IMR-90 (cell line): ENCODE measurements at regions not wholly inside any gene's neighbourhood (a gene's known extent, or its start where the extent isn't known, plus 50 kb on each side); places are given as distances from the start of the nearest gene placed in this dataset.

Experiments
- ATAC-seq: fragments of 200-7000 bp; cut with Tn5 transposase; 2 replicates; pipeline ENCODE4 v1.9.1; 2020; ENCODE audit warnings: low read depth, mild to moderate bottlenecking, moderate library complexity
- BruUV-seq: library from RNA; stranded (reverse); fragments of 400-500 nt; replicated peaks from 2 replicates; lab custom pipeline; 2021; lab: Mats Ljungman, UMichigan
- CTCF ChIA-PET: fragments of 300-600 bp; formaldehyde crosslinking; extraction: SDS; loops from one replicate; lab custom pipeline; 2021; ENCODE audit warnings: antibody characterized with exemption; lab: Yijun Ruan, JAX
- POLR2A ChIA-PET: fragments of 300-600 bp; sonication (Branson Sonifier 250); formaldehyde crosslinking; loops from one replicate; lab custom pipeline; 2022; ENCODE audit warnings: antibody characterized with exemption; ENCODE audit not compliant: unreplicated experiment; lab: Charles Lee
- DNase-seq: peaks from one replicate; pipeline ENCODE4 v3.0.0; 2013
- H2AFZ ChIP-seq: replicated peaks from 2 replicates; pipeline ENCODE3; 2013; ENCODE audit warnings: low read length, mild to moderate bottlenecking; ENCODE audit not compliant: poor library complexity
- H2AK5ac ChIP-seq: 2 replicates; pipeline ENCODE4 v1.6.1; 2013; ENCODE audit warnings: low read depth, low read length, inconsistent platforms
- H2AK9ac ChIP-seq: replicated peaks from 2 replicates; pipeline ENCODE3; 2013; ENCODE audit warnings: mild to moderate bottlenecking, low read depth, low read length, moderate library complexity; ENCODE audit not compliant: poor library complexity
- H2BK120ac ChIP-seq: 2 replicates; pipeline ENCODE4 v1.6.1; 2013; ENCODE audit warnings: low read depth, low read length, inconsistent platforms
- H2BK15ac ChIP-seq: 3 replicates; pipeline ENCODE4 v1.6.1; 2013; ENCODE audit warnings: low read depth, low read length, inconsistent platforms
- H2BK20ac ChIP-seq: 2 replicates; pipeline ENCODE4 v1.6.1; 2013; ENCODE audit warnings: low read depth, mild to moderate bottlenecking, inconsistent platforms, low read length, moderate library complexity
- H2BK5ac ChIP-seq: 2 replicates; pipeline ENCODE4 v1.6.1; 2013; ENCODE audit warnings: mild to moderate bottlenecking, low read depth, low read length, inconsistent platforms; ENCODE audit not compliant: poor library complexity, severe bottlenecking
- H3K14ac ChIP-seq: replicated peaks from 2 replicates; pipeline ENCODE4 v1.6.1; 2013; ENCODE audit warnings: low read depth, low read length, inconsistent platforms
- H3K18ac ChIP-seq: 2 replicates; pipeline ENCODE4 v1.6.1; 2013; ENCODE audit warnings: low read depth, low read length, control low read depth
- H3K23ac ChIP-seq: 2 replicates; pipeline ENCODE4 v1.6.1; 2013; ENCODE audit warnings: low read depth, low read length, inconsistent platforms
- H3K27ac ChIP-seq: 2 replicates; pipeline ENCODE4 v1.5.1; 2013; ENCODE audit warnings: mild to moderate bottlenecking, control low read depth, low read length; ENCODE audit not compliant: insufficient read depth
- H3K27me3 ChIP-seq: 2 replicates; pipeline ENCODE4 v1.6.1; 2013; ENCODE audit warnings: low read length; ENCODE audit not compliant: control insufficient read depth, insufficient read depth
- H3K36me3 ChIP-seq: 2 replicates; pipeline ENCODE4 v1.6.1; 2013; ENCODE audit warnings: low read length, mixed read lengths; ENCODE audit not compliant: control insufficient read depth, insufficient read depth
- H3K4ac ChIP-seq: 2 replicates; pipeline ENCODE4 v1.6.1; 2013; ENCODE audit warnings: low read depth, low read length, inconsistent platforms
- H3K4me1 ChIP-seq: 2 replicates; pipeline ENCODE4 v1.6.1; 2013; ENCODE audit warnings: low read length, mixed read lengths; ENCODE audit not compliant: control insufficient read depth, insufficient read depth
- H3K4me2 ChIP-seq: 2 replicates; pipeline ENCODE4 v1.6.1; 2013; ENCODE audit warnings: low read depth, mild to moderate bottlenecking, control low read depth, low read length, moderate library complexity
- H3K4me3 ChIP-seq: 2 replicates; pipeline ENCODE4 v1.5.1; 2013; ENCODE audit warnings: low read depth, mild to moderate bottlenecking, control low read depth, low read length, moderate library complexity; ENCODE audit not compliant: insufficient read depth
- H3K56ac ChIP-seq: 2 replicates; pipeline ENCODE4 v1.6.1; 2013; ENCODE audit warnings: low read length, inconsistent platforms; ENCODE audit not compliant: insufficient read depth; ENCODE audit errors: extremely low read depth
- H3K79me1 ChIP-seq, 2 experiments: 2 replicates each; pipeline ENCODE4 v1.6.1; 2013; ENCODE audit warnings: low read length in 2 of 2, inconsistent platforms in 1 of 2, low read depth in 1 of 2
- H3K9ac ChIP-seq: 2 replicates; pipeline ENCODE4 v1.6.1; 2013; ENCODE audit warnings: low read depth, low read length, control low read depth
- H3K9me1 ChIP-seq: 2 replicates; pipeline ENCODE4 v1.6.1; 2013; ENCODE audit warnings: low read length, inconsistent platforms; ENCODE audit not compliant: insufficient read depth
- H3K9me3 ChIP-seq: 2 replicates; pipeline ENCODE4 v1.6.1; 2013; ENCODE audit warnings: low read length; ENCODE audit not compliant: control insufficient read depth, insufficient read depth
- H4K20me1 ChIP-seq: 2 replicates; pipeline ENCODE4 v1.6.1; 2013; ENCODE audit warnings: low read length, inconsistent platforms; ENCODE audit not compliant: insufficient read depth
- H4K5ac ChIP-seq: 2 replicates; pipeline ENCODE4 v1.6.1; 2013; ENCODE audit warnings: mild to moderate bottlenecking, low read depth, low read length, control low read depth
- H4K8ac ChIP-seq, 2 experiments: 2 replicates each; pipeline ENCODE4 v1.6.1; 2013; ENCODE audit warnings: low read depth in 2 of 2, low read length in 2 of 2, control low read depth in 1 of 2, inconsistent platforms in 1 of 2
- H4K91ac ChIP-seq: 2 replicates; pipeline ENCODE4 v1.6.1; 2013; ENCODE audit warnings: low read depth, low read length, inconsistent platforms; ENCODE audit not compliant: insufficient read depth
- CHD1 ChIP-seq: IDR thresholded peaks from 2 replicates; pipeline ENCODE4 v1.6.1; 2012; ENCODE audit warnings: low read depth, low read length, improper control_type of control experiment
- CTCF ChIP-seq: conservative IDR thresholded peaks from 2 replicates; pipeline ENCODE4 v1.5.1; 2012; ENCODE audit warnings: mild to moderate bottlenecking, low read depth, low read length, improper control_type of control experiment
- MAFK ChIP-seq: IDR thresholded peaks from 2 replicates; pipeline ENCODE4 v1.6.1; 2012; ENCODE audit warnings: low read depth, low read length, improper control_type of control experiment
- MAZ ChIP-seq: IDR thresholded peaks from 2 replicates; pipeline ENCODE4 v1.6.1; 2012; ENCODE audit warnings: low read depth, mild to moderate bottlenecking, low read length, improper control_type of control experiment, moderate library complexity, borderline replicate concordance
- MXI1 ChIP-seq: IDR thresholded peaks from 2 replicates; pipeline ENCODE4 v1.6.1; 2012; ENCODE audit warnings: low read depth, mild to moderate bottlenecking, low read length, moderate library complexity, borderline replicate concordance
- NFE2L2 ChIP-seq: fragments of 150-350 bp; IDR thresholded peaks from 2 replicates; pipeline ENCODE4 v1.6.1; 2016; ENCODE audit warnings: low read depth, mild to moderate bottlenecking, low read length
- POLR2A ChIP-seq: IDR thresholded peaks from 2 replicates; pipeline ENCODE4 v1.6.1; 2012; ENCODE audit warnings: mild to moderate bottlenecking, low read depth, low read length
- RAD21 ChIP-seq: IDR thresholded peaks from 2 replicates; pipeline ENCODE4 v1.6.1; 2012; ENCODE audit warnings: low read length, improper control_type of control experiment
- RCOR1 ChIP-seq: IDR thresholded peaks from 2 replicates; pipeline ENCODE4 v1.6.1; 2012; ENCODE audit warnings: mild to moderate bottlenecking, low read length, improper control_type of control experiment; ENCODE audit not compliant: insufficient replicate concordance
- RFX5 ChIP-seq: IDR thresholded peaks from 2 replicates; pipeline ENCODE4 v1.8.0; 2012; ENCODE audit warnings: low read depth, mild to moderate bottlenecking, low read length, moderate library complexity
- SMC3 ChIP-seq: fragments of 150-350 bp; IDR thresholded peaks from 2 replicates; pipeline ENCODE4 v1.6.1; 2016; ENCODE audit warnings: low read depth, mild to moderate bottlenecking, antibody characterized with exemption, low read length, moderate library complexity
- WGBS, 2 experiments: methylation state at CpG; one replicate each; pipeline versions ENCODE4 v1.1.5 to v1.1.7; 2013; ENCODE audit warnings: missing lambda C conversion rate in 2 of 2; ENCODE audit not compliant: insufficient read length in 1 of 2; ENCODE audit errors: extremely low coverage in 2 of 2; 5-methylcytosine and 5-hydroxymethylcytosine counted together
- dilution Hi-C: fragments of 300-500 bp; cut with HindIII; formaldehyde crosslinking; loops from one replicate; pipeline ENCODE4 v1.14.3; 2018; ENCODE audit warnings: low sequenced_read_pairs; ENCODE audit not compliant: unreplicated experiment
- in situ Hi-C: fragments of 300-500 bp; cut with MboI; formaldehyde crosslinking; loops from 3 replicates; pipeline ENCODE4 v1.14.3; 2019; ENCODE audit warnings: low sequenced_read_pairs, inconsistent platforms, mixed read lengths
- intact Hi-C: fragments of 100-400 bp; cut with micrococcal nuclease; formaldehyde crosslinking; loops from 2 replicates; pipeline ENCODE4 v1.10.0; 2022
- TF ChIP-seq, protein P1 (sequence below): fragments of 150-350 bp; IDR thresholded peaks from 2 replicates; pipeline ENCODE4 v1.6.1; 2016; ENCODE audit warnings: low read depth, mild to moderate bottlenecking, low read length, moderate library complexity, borderline replicate concordance

DNA sequence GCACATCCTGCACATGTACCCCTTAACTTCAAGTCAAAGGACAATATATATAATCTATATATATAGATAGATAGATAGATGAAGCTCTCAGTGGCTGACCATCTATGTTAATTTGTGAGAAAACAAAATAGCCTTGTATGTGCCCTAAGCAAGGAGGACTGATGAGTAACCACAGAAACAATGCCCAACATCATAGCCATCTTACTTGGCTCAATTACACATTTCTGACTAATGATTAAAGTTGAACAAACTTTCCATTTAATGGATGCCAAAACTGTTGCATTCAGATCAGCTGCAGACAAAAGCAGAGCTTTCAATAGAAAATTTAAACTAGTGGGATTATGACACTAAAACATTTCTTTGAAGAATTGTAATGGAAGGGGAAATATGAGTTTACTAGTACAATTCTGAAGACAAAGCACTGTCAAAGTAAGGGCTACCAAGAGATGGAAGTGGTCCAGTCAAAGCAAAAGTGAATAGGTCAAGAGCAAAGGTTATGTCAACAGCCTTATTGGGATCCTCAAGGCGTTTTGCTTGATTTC, 1188.2 kb upstream of the RAG2 start (continued):
- TF ChIP-seq, protein P1, sequence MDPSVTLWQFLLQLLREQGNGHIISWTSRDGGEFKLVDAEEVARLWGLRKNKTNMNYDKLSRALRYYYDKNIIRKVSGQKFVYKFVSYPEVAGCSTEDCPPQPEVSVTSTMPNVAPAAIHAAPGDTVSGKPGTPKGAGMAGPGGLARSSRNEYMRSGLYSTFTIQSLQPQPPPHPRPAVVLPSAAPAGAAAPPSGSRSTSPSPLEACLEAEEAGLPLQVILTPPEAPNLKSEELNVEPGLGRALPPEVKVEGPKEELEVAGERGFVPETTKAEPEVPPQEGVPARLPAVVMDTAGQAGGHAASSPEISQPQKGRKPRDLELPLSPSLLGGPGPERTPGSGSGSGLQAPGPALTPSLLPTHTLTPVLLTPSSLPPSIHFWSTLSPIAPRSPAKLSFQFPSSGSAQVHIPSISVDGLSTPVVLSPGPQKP: no peak

DNA sequence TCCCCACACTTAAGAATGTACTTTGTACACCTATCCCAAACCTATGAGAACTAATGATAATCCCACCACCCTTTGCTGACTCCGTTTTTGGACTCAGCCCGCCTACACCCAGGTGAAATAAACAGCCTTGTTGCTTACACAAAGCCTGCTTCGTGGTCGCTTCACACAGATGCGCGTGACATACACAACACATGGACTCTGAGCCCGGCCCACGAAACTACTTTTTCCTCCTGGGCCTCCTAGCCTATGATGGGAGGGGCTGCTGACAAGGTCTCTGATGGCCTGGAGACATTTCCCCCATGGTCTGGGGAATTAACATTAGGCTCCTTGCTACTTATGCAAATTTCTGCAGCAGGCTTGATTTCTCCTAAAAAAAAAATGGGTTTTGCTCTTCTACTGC, 1176.4 kb upstream of the RAG2 start:
- Histone ChIP-seq H4K8ac (no peak overlapping the region), H3K4me1 (no peaks in the 10 kb centered on the region), H3K27ac (no peak overlapping the region), H3K27me3 (no peaks in the 10 kb centered on the region), H3K4me3 (no peak overlapping the region), H2AK9ac (no peak overlapping the region), H3K36me3 (no peaks in the 10 kb centered on the region), H3K14ac (no peak overlapping the region), H3K18ac (no peak overlapping the region), H3K23ac (no peak overlapping the region), H4K5ac (no peak overlapping the region), H3K4me2 (no peak overlapping the region), H2AFZ (no peak overlapping the region), H2BK15ac (no peak overlapping the region), H2BK120ac (no peak overlapping the region), H2BK5ac (no peak overlapping the region), H2AK5ac (no peak overlapping the region), H3K4ac (no peak overlapping the region), H4K91ac (no peak overlapping the region), H4K20me1 (no peaks in the 10 kb centered on the region), H2BK20ac (no peak overlapping the region), H3K9ac (no peak overlapping the region), H3K79me1 (no peaks in the 10 kb centered on the region), H3K9me1 (no peaks in the 10 kb centered on the region), H3K9me3 (no peaks in the 10 kb centered on the region), H3K56ac (no peak overlapping the region)
- ChIA-PET POLR2A (no interaction called here), CTCF (no interaction called here)
- ATAC-seq (no peak), DNase-seq (no peak)
- in situ Hi-C loops (no loop called here), dilution Hi-C loops (no loop called here), intact Hi-C loops (no loop called here)
- no TSS peak for BruUV-seq
- no CpG with 5 or more reads among the region's 8 CpGs for WGBS, 2 experiments
- no peak for TF ChIP-seq SMC3
- TF ChIP-seq NFE2L2: no peak
- TF ChIP-seq, protein P1: no peak
- TF ChIP-seq MXI1: no peak
- TF ChIP-seq MAFK: no peak
- TF ChIP-seq CTCF: no peak
- no peak for TF ChIP-seq POLR2A
- no peak for TF ChIP-seq MAZ
- no peak for TF ChIP-seq RAD21
- TF ChIP-seq CHD1: no peak
- no peak for TF ChIP-seq RFX5
- TF ChIP-seq RCOR1: no peak
